ENCODE measurements at regions not wholly inside any gene's neighbourhood (a gene's known extent, or its start where the extent isn't known, plus 50 kb on each side); places are given as distances from the start of the nearest gene placed in this dataset.

- Mint-ChIP-seq H3K36me3 (no peaks in the 10 kb centered on the region), H3K27me3 (peaks cover 14 to 21% of the 10 kb centered on the region in 2 donors)
- no peak for ATAC-seq
Measured at GRCh38 chr21:38133240-38133639, 123.6 kb upstream of the KCNJ15 start.

GRCh38 chr21:38134084-38134873, 122.5 kb upstream of the KCNJ15 start:
- Mint-ChIP-seq H3K9me3 (no peaks in the 10 kb centered on the region), H3K4me3 (no peak overlapping the region), H3K36me3 (no peaks in the 10 kb centered on the region), H3K27me3 (peaks cover 11 to 16% of the 10 kb centered on the region in 2 donors), H3K4me1 (ENCODE audit: low read depth in 2 of 2) (no peaks in the 10 kb centered on the region), H3K27ac (no peak overlapping the region)
- DNase-seq (ENCODE audit: low spot score), result no peak
- no peak for ATAC-seq

More at GRCh38 chr21:38133240-38133639, 123.6 kb upstream of the KCNJ15 start:
- Mint-ChIP-seq H3K4me3 (no peak overlapping the region), H3K9me3 (no peaks in the 10 kb centered on the region), H3K4me1 (ENCODE audit: low read depth in 2 of 2) (no peaks in the 10 kb centered on the region), H3K27ac (no peak overlapping the region)
- DNase-seq (ENCODE audit: low spot score), result no peak

GRCh38 chr21:38136201-38136600, 120.6 kb upstream of the KCNJ15 start:
- DNase-seq (ENCODE audit: low spot score), result no peak
- no peaks in the 10 kb centered on the region for H3K36me3 Mint-ChIP-seq
- no peaks in the 10 kb centered on the region for H3K4me1 Mint-ChIP-seq (ENCODE audit: low read depth in 2 of 2)
- H3K9me3 Mint-ChIP-seq, result no peaks in the 10 kb centered on the region
- no peak overlapping the region for H3K27ac Mint-ChIP-seq
- no peak for ATAC-seq
- H3K4me3 Mint-ChIP-seq, result no peak overlapping the region
- H3K27me3 Mint-ChIP-seq, result peaks cover 8% of the 10 kb centered on the region in 2 donors

GRCh38 chr21:38139380-38140168, 117.2 kb upstream of the KCNJ15 start:
- no peak for ATAC-seq
- Mint-ChIP-seq H3K9me3 (no peaks in the 10 kb centered on the region), H3K27me3 (peaks cover 17% of the 10 kb centered on the region in 2 donors), H3K4me3 (no peak overlapping the region), H3K36me3 (no peaks in the 10 kb centered on the region), H3K27ac (no peak overlapping the region), H3K4me1 (ENCODE audit: low read depth in 2 of 2) (no peaks in the 10 kb centered on the region)
- no peak for DNase-seq (ENCODE audit: low spot score)

- ATAC-seq (no peak), DNase-seq (ENCODE audit: low spot score) (no peak)
- H3K36me3 Mint-ChIP-seq, result peaks cover 3% of the 10 kb centered on the region
- no peak overlapping the region for H3K27ac Mint-ChIP-seq
- no peaks in the 10 kb centered on the region for H3K9me3 Mint-ChIP-seq
- H3K27me3 Mint-ChIP-seq, result peaks cover 18 to 23% of the 10 kb centered on the region in 2 donors
- no peak overlapping the region for H3K4me3 Mint-ChIP-seq
- no peaks in the 10 kb centered on the region for H3K4me1 Mint-ChIP-seq (ENCODE audit: low read depth in 2 of 2)
Measured at GRCh38 chr21:38140207-38140903, 116.4 kb upstream of the KCNJ15 start.

GRCh38 chr21:38142224-38142623, 114.6 kb upstream of the KCNJ15 start:
- DNase-seq (ENCODE audit: low spot score), result no peak
- ATAC-seq, result no peak
- no peak overlapping the region for H3K27ac Mint-ChIP-seq
- H3K36me3 Mint-ChIP-seq, result peaks cover 7% of the 10 kb centered on the region
- no peaks in the 10 kb centered on the region for H3K4me1 Mint-ChIP-seq (ENCODE audit: low read depth in 2 of 2)
- H3K27me3 Mint-ChIP-seq, result peaks cover 20 to 27% of the 10 kb centered on the region in 2 donors
- no peak overlapping the region for H3K4me3 Mint-ChIP-seq
- H3K9me3 Mint-ChIP-seq, result no peaks in the 10 kb centered on the region

- DNase-seq (ENCODE audit: low spot score) (no peak), ATAC-seq (no peak)
- no peaks in the 10 kb centered on the region for H3K9me3 Mint-ChIP-seq
- peaks cover 16 to 27% of the 10 kb centered on the region in 2 donors for H3K27me3 Mint-ChIP-seq
- H3K4me3 Mint-ChIP-seq, result no peak overlapping the region
- no peaks in the 10 kb centered on the region for H3K4me1 Mint-ChIP-seq (ENCODE audit: low read depth in 2 of 2)
- H3K36me3 Mint-ChIP-seq, result peaks cover 7% of the 10 kb centered on the region
- H3K27ac Mint-ChIP-seq, result no peak overlapping the region
Measured at GRCh38 chr21:38144193-38144592, 112.6 kb upstream of the KCNJ15 start.

GRCh38 chr21:38145104-38145503, 111.7 kb upstream of the KCNJ15 start:
- Mint-ChIP-seq H3K36me3 (peaks cover 7% of the 10 kb centered on the region), H3K27me3 (peaks cover 14 to 27% of the 10 kb centered on the region in 2 donors), H3K4me3 (no peak overlapping the region), H3K4me1 (ENCODE audit: low read depth in 2 of 2) (no peaks in the 10 kb centered on the region), H3K27ac (no peak overlapping the region), H3K9me3 (no peaks in the 10 kb centered on the region)
- DNase-seq (ENCODE audit: low spot score) (no peak), ATAC-seq (no peak)

- Mint-ChIP-seq H3K27me3 (peaks cover 16 to 28% of the 10 kb centered on the region in 2 donors), H3K27ac (no peak overlapping the region), H3K4me3 (no peak overlapping the region), H3K36me3 (peaks cover 7% of the 10 kb centered on the region), H3K4me1 (ENCODE audit: low read depth in 2 of 2) (no peaks in the 10 kb centered on the region), H3K9me3 (no peaks in the 10 kb centered on the region)
- DNase-seq (ENCODE audit: low spot score) (no peak), ATAC-seq (no peak)
Measured at GRCh38 chr21:38147391-38147790, 109.4 kb upstream of the KCNJ15 start.

- H3K36me3 Mint-ChIP-seq, result peaks cover 7% of the 10 kb centered on the region
- H3K27ac Mint-ChIP-seq, result no peak overlapping the region
- no peak for ATAC-seq
- H3K4me3 Mint-ChIP-seq, result no peak overlapping the region
- no peaks in the 10 kb centered on the region for H3K9me3 Mint-ChIP-seq
- H3K4me1 Mint-ChIP-seq (ENCODE audit: low read depth in 2 of 2), result no peaks in the 10 kb centered on the region
- peaks cover 22 to 27% of the 10 kb centered on the region in 2 donors for H3K27me3 Mint-ChIP-seq
- DNase-seq (ENCODE audit: low spot score), result no peak
Measured at GRCh38 chr21:38148046-38148445, 108.7 kb upstream of the KCNJ15 start.

GRCh38 chr21:38151021-38151645, 105.7 kb upstream of the KCNJ15 start:
- ATAC-seq, result no peak
- Mint-ChIP-seq H3K4me1 (ENCODE audit: low read depth in 2 of 2) (no peaks in the 10 kb centered on the region), H3K9me3 (no peaks in the 10 kb centered on the region), H3K4me3 (no peak overlapping the region), H3K27me3 (peaks cover 25% of the 10 kb centered on the region in 2 donors), H3K36me3 (no peaks in the 10 kb centered on the region), H3K27ac (no peak overlapping the region)
- DNase-seq (ENCODE audit: low spot score), result no peak

GRCh38 chr21:38156200-38156599, 100.6 kb upstream of the KCNJ15 start:
- H3K36me3 Mint-ChIP-seq, result no peaks in the 10 kb centered on the region
- no peak overlapping the region for H3K4me3 Mint-ChIP-seq
- H3K27me3 Mint-ChIP-seq, result peaks cover 16 to 20% of the 10 kb centered on the region in 2 donors
- ATAC-seq (no peak), DNase-seq (ENCODE audit: low spot score) (no peak)
- no peaks in the 10 kb centered on the region for H3K4me1 Mint-ChIP-seq (ENCODE audit: low read depth in 2 of 2)
- no peaks in the 10 kb centered on the region for H3K9me3 Mint-ChIP-seq
- H3K27ac Mint-ChIP-seq, result no peak overlapping the region

- Mint-ChIP-seq H3K4me1 (ENCODE audit: low read depth in 2 of 2) (no peaks in the 10 kb centered on the region), H3K27ac (no peak overlapping the region), H3K36me3 (no peaks in the 10 kb centered on the region), H3K27me3 (peaks cover 10 to 21% of the 10 kb centered on the region in 2 donors), H3K9me3 (no peaks in the 10 kb centered on the region), H3K4me3 (no peak overlapping the region)
- ATAC-seq (no peak), DNase-seq (ENCODE audit: low spot score) (peak; percentile 66)
Measured at GRCh38 chr21:38159355-38159754, 97.4 kb upstream of the KCNJ15 start.
